Astrocyte of the spinal cord (primary cell): ENCODE measurements at regions not wholly inside any gene's neighbourhood (a gene's known extent, or its start where the extent isn't known, plus 50 kb on each side); places are given as distances from the start of the nearest gene placed in this dataset.

Experiments used
- DNase-seq: peaks from one replicate; pipeline ENCODE4 v3.0.0; 2011; ENCODE audit warnings: low read depth, low spot score
- H3K4me3 ChIP-seq: 2 replicates; pipeline ENCODE4 v1.5.1; 2011; ENCODE audit warnings: low read depth, mild to moderate bottlenecking, low read length, moderate library complexity
- CTCF ChIP-seq: IDR thresholded peaks from 2 replicates; pipeline ENCODE4 v1.5.1; 2012; ENCODE audit warnings: low read depth, mild to moderate bottlenecking, low read length, inconsistent platforms
- in situ Hi-C: cut with HindIII; loops from 2 replicates; pipeline ENCODE4 v1.10.0; 2017; ENCODE audit warnings: low sequenced_read_pairs

- no peak for DNase-seq
- H3K4me3 ChIP-seq, result no peak overlapping the region
- in situ Hi-C loops, result no loop called here
- TF ChIP-seq CTCF, result no peak
These were observed 722.3 kb downstream of the SORCS1 start for GRCh38 chr10:106442223-106442622.

- H3K4me3 ChIP-seq, result no peak overlapping the region
- DNase-seq, result no peak
- no peak for TF ChIP-seq CTCF
- in situ Hi-C loops, result no loop called here
These were observed 723.7 kb downstream of the SORCS1 start for GRCh38 chr10:106440767-106441166.

DNA sequence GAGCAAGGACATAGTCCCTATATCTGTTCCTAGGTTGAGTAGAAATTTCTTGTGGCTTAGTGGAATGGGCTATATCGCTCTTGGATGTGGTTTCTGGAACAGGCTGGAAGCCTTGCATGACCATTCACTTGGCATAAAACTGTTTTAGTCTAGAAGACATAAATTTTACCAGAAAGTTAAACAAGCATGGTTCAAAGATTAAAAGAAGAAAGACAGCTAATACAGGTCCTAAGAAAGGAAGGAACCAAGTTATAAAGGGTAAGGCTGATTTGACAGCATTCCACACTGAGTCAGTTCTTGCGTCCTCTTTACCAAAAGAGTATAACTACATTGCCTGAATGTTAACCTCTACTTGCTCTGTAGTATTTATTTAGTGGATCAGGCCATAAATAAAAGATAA lies 724.2 kb downstream of the SORCS1 start:
- in situ Hi-C loops, result no loop called here
- no peak for TF ChIP-seq CTCF
- peak; percentile 78 for DNase-seq

GRCh38 chr10:106439366-106439765 lies 725.1 kb downstream of the SORCS1 start:
- in situ Hi-C loops, result no loop called here
- no peak for DNase-seq
- no peak for TF ChIP-seq CTCF

More for the DNA sequence above, 724.2 kb downstream of the SORCS1 start:
- no peak overlapping the region for H3K4me3 ChIP-seq

DNA sequence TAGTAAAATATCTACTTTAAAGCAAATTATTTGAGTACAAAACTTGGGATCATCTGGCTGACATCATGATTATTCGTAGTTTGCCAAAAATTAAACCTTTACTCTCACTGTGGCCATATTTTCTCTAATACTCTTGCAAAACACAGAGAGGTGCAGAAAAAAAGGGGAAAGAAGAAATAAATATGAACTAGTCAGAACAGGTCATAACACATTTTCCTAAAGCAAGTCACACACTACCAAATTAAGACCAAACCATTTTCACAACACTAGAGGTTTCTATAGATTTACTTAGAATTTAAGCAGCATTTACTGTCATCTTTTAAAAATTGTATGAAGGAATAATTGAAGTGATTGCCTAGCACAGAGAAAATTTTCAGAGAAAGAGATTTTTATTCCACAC lies 726.1 kb downstream of the SORCS1 start:
- no peak for DNase-seq
- no peak for TF ChIP-seq CTCF
- in situ Hi-C loops, result no loop called here
- no peak overlapping the region for H3K4me3 ChIP-seq

More at GRCh38 chr10:106439366-106439765, 725.1 kb downstream of the SORCS1 start:
- H3K4me3 ChIP-seq, result no peak overlapping the region

DNA sequence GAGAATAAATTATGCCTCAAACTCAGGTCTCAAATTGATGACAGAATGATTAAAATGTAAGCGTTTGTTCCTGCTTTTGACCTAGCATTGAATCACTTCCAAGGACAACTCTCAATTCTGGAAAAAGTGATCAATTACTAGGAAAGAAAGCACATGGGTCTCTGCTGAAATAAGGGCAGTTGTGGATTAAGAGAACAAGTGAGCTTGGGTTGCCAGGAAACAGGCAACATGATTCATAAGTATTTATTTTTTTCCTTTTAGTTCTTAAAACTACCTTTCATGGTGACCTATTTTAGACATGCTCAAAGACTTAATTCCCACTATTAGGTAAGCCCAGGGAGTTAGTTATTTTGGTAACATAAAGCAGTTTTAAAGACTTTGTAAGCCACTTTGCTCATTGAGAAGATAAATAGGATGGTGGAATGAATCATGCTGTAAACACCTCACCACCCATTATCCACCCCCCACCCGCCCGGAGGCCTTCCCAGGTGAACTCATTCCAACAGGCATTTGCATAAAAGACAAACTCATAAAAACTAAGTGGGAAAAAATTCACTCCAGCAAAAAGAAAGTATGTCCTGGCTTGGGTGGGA lies 728.3 kb downstream of the SORCS1 start:
- TF ChIP-seq CTCF, result no peak
- DNase-seq, result peak; percentile 57
- in situ Hi-C loops, result no loop called here
- no peak overlapping the region for H3K4me3 ChIP-seq
